SK-MEL-5 (cell line): ENCODE measurements at regions not wholly inside any gene's neighbourhood (a gene's known extent, or its start where the extent isn't known, plus 50 kb on each side); places are given as distances from the start of the nearest gene placed in this dataset.

Experiments
- DNase-seq: peaks from one replicate; pipeline ENCODE4 v3.0.0-alpha.2; 2016; ENCODE audit warnings: low read depth, low spot score
- in situ Hi-C: cut with HindIII; loops from 2 replicates; pipeline ENCODE4 v1.10.0; 2016; ENCODE audit warnings: low sequenced_read_pairs, high pct_unique_total_duplicates, low pct_unique_long_range_greater_than_20kb

GRCh38 chr3:43212914-43213611, 73.3 kb upstream of the SNRK start:
- DNase-seq = no peak
- in situ Hi-C loops = no loop called here

DNA sequence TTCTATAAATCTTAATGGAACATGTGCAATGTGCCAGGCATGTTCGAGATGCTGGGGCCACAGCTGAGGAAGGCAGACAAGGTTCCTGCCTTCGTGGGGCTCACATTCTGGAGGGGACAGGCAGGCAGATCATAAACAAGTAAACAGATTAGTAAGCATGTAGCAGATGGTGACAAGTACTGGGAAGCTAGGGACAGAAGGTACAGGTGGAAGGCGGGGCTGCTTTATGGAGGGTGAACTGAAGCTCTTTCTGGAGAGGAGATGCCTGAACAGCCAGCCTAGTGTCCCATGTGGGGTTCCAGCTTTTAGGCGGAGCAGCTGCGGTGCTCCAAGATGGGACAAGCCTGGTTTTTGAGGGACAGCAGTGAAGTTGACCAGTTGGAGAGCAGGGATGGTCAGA, 74.7 kb upstream of the SNRK start:
- DNase-seq = no peak
- in situ Hi-C loops = no loop called here

DNA sequence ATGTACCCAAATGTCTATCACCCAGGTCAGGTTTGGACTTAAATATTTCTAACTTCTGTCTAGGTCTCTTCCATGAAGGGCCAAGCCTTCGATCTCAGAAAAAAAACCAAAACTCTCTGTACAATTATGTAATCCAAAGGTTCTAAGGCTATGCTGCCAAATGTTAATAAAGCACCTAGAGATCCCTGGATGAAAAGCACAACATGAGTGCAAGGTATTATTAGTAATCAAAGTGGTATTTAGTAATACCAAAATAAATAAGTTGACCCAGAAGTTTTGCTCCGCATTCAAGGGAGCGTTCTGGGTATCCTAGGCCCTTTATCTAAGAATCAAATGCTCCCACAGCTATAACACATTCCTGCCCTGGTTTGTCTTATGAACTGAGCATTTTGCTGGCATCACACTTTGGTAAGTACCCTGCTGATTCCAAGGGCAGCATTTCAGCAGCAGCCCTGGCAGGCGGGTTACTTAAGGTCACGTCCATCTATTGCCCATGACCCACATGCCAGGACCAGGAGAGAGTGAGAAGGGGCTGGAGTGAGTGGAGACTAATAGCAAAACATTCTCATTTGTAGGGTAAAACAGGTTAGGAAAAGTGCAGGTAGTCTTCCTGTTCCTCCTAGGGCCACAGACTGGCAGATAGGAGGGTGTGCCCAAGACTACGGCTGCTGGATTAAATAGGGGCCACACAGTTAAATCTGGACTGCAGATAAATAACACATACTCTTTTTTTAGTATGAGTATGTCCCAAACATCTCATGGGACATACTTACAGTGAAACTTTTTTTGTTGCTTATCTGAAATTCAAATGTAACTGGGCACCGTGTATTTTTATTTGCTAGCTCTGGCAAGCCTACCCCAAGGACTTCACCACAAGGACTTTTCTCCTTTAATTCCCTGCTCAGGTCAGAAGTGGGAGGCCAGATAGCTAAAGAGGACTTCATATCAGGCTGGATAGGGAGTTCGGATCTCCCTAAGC, 76.0 kb upstream of the SNRK start:
- DNase-seq = no peak
- in situ Hi-C loops = no loop called here

DNA sequence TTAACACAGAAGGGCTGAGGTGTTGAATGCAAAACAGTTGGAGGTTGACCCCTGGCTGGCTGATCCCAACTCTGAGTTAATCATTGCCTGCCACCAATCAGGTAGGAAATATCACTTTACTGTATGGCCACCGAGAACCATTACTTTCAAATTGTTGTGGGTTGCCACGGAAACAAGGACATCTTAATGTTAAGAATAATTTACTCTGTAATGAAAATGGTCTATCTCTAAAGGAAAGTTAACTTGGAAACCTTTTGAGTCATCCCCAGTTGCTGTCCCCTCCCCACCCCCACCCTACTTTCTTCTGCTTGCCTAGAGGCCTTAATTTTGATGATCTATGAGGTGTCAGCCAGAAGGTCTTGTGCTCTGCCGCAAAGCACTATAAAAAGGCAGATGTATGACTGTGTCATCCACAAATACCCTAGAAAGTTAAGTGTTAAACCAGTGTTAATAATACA, 78.7 kb upstream of the SNRK start:
- DNase-seq = no peak
- in situ Hi-C loops = no loop called here

GRCh38 chr3:43206632-43207031, 79.7 kb upstream of the SNRK start:
- DNase-seq = peak; percentile 5
- in situ Hi-C loops = no loop called here

GRCh38 chr3:43206105-43206504, 80.2 kb upstream of the SNRK start:
- in situ Hi-C loops = no loop called here
- DNase-seq = no peak

- in situ Hi-C loops = no loop called here
- no peak for DNase-seq
Observed at GRCh38 chr3:43203022-43203421, 83.3 kb upstream of the SNRK start.

DNA sequence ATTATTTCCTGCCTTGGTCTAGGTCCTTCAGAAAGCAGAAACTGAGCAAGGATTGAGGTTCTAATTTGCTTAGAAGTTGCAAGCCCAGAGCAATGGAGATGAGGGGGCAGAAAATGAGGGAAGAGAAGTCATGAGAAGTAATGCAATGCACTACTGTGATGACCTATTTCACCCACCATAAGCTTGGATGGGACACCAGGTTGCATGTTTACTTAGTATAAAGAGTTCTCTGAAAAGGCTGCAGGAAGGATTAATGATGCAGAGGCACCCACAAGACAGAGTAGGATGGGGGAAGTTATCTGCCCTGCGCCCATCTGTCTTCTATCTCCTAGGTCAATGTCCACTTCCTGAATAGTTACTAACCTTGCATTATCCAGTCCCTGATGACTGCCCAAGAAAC, 84.8 kb upstream of the SNRK start:
- in situ Hi-C loops = no loop called here
- DNase-seq = no peak

GRCh38 chr3:43199645-43200306, 86.6 kb upstream of the SNRK start:
- in situ Hi-C loops = no loop called here
- DNase-seq = no peak

DNA sequence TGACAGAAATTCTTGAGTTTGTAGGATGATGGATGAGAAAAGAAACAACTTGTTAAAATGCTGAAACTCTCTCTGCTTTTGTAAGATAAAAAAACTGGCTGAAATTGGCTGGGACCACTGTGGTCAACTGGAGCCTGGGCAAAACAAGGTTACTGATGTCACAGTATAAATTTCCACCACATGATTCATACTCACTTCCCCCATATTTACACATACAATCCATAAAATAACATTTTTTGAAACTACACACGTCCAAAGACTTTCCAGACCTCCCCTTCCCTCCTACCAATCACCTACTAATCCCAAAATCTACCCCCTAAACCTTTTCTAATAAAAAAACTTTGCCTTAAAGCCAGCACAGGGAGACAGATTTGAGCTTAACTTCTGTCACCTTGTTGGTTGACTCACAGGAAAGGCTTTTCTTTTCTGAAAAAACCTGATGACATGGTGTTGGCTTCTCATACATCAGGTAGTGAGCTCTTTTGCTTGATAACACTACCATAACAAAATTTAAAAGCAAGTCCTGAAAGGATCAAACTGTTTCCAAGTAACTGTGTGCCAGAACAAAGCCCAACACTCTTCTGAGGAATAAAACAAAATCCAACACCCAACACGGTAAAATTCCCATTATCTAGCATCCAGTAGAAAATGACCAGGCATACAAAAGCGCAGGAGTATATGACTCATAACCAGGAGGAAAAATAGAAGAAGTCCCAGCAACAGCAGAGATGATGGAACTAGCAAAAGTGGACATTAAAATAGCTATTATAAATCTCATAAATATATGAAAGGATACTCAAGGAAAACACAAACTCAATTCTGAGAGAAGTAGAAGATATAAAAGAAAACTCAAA, 87.3 kb upstream of the SNRK start:
- DNase-seq = no peak
- in situ Hi-C loops = no loop called here

GRCh38 chr3:43198301-43198700, 88.0 kb upstream of the SNRK start:
- no peak for DNase-seq
- in situ Hi-C loops = no loop called here

- DNase-seq = no peak
- in situ Hi-C loops = no loop called here
Observed at GRCh38 chr3:43197181-43197580, 89.2 kb upstream of the SNRK start.

GRCh38 chr3:43196721-43197120, 89.6 kb upstream of the SNRK start:
- no peak for DNase-seq
- in situ Hi-C loops = no loop called here

- DNase-seq = no peak
Observed at GRCh38 chr3:43195115-43195498, 89.2 kb upstream of the POMGNT2 start.

GRCh38 chr3:43194490-43195114, 88.7 kb upstream of the POMGNT2 start:
- in situ Hi-C loops = no loop called here
- no peak for DNase-seq

More at GRCh38 chr3:43195115-43195498, 89.2 kb upstream of the POMGNT2 start:
- in situ Hi-C loops = no loop called here

- DNase-seq = no peak
- in situ Hi-C loops = no loop called here
Observed at GRCh38 chr3:43194069-43194468, 88.2 kb upstream of the POMGNT2 start.

GRCh38 chr3:43192028-43192427, 86.1 kb upstream of the POMGNT2 start:
- in situ Hi-C loops = no loop called here

More at GRCh38 chr3:43192028-43192427, 86.1 kb upstream of the POMGNT2 start:
- DNase-seq = no peak
